K562 (cell line): ENCODE measurements at regions not wholly inside any gene's neighbourhood (a gene's known extent, or its start where the extent isn't known, plus 50 kb on each side); places are given as distances from the start of the nearest gene placed in this dataset.
A peak's percentile ranks its signal among the peaks of the same experiment; 100 is the strongest.

Source experiments
- ATAC-seq: fragments of 200-7000 bp; cut with Tn5 transposase; 3 replicates; pipeline ENCODE4 v1.9.1; 2020; ENCODE audit warnings: moderate library complexity
- BruUV-seq: library from RNA; stranded (reverse); fragments of 400-500 nt; replicated peaks from 2 replicates; lab custom pipeline; 2021; lab: Mats Ljungman, UMichigan
- CTCF ChIA-PET: fragments of 300-600 bp; formaldehyde crosslinking; extraction: SDS; loops from one replicate; lab custom pipeline; 2021; ENCODE audit warnings: low intra/inter-chr PET ratio; lab: Yijun Ruan, JAX
- POLR2A ChIA-PET: fragments of 300-600, 350-650 bp; sonication (Branson Sonifier 250); formaldehyde crosslinking; extraction: SDS; loops from one replicate; lab custom pipeline; 2021; ENCODE audit warnings: antibody characterized with exemption, inconsistent platforms; lab: Yijun Ruan, JAX
- DNase-seq, 4 experiments: peaks; one replicate each; pipeline versions ENCODE4 v3.0.0 to v3.0.0-alpha.2; 2011 to 2018; ENCODE audit warnings: low spot score in 3 of 4, mixed read lengths in 3 of 4; ENCODE audit errors: extremely low read depth in 1 of 4
- FAIRE-seq: peaks from 2 replicates; lab custom pipeline; 2011; peaks lifted over from hg19 to GRCh38; lab: Jason Lieb, UNC
- H2AFZ ChIP-seq: 2 replicates; pipeline ENCODE4 v1.6.0; 2011; ENCODE audit warnings: low read depth, low read length, control low read depth, inconsistent platforms
- H3K27ac ChIP-seq: fragments of 200-600 bp; 3 replicates; pipeline ENCODE4 v1.8.0; 2011; ENCODE audit warnings: low read depth, mild to moderate bottlenecking, control low read depth, inconsistent platforms, low read length, moderate library complexity, mixed read lengths; ENCODE audit errors: extremely low read depth
- H3K27me3 ChIP-seq, 2 experiments: fragments of 300-600 bp in 1 of 2; 2 replicates in 1 of 2; 3 replicates in 1 of 2; pipeline versions ENCODE4 v1.6.0 to v1.8.0; 2011; ENCODE audit warnings: inconsistent platforms in 2 of 2, low read length in 2 of 2, mild to moderate bottlenecking in 1 of 2, mixed read lengths in 1 of 2, moderate library complexity in 1 of 2; ENCODE audit not compliant: control insufficient read depth in 2 of 2, insufficient read depth in 2 of 2
- H3K36me3 ChIP-seq: fragments of 300-600 bp; 3 replicates; pipeline ENCODE4 v1.8.0; 2011; ENCODE audit warnings: mild to moderate bottlenecking, low read length, inconsistent platforms; ENCODE audit not compliant: control insufficient read depth, insufficient read depth
- H3K4me1 ChIP-seq, 2 experiments: fragments of 200-600 bp in 1 of 2; replicated peaks in 1 of 2; 2 replicates in 1 of 2; 3 replicates in 1 of 2; pipeline versions ENCODE4 v1.5.1 to v1.8.0; 2011; ENCODE audit warnings: inconsistent platforms in 2 of 2, low read length in 2 of 2, mild to moderate bottlenecking in 1 of 2, mixed read lengths in 1 of 2, moderate library complexity in 1 of 2; ENCODE audit not compliant: control insufficient read depth in 2 of 2, insufficient read depth in 2 of 2
- H3K4me2 ChIP-seq: 2 replicates; pipeline ENCODE4 v1.6.1; 2011; ENCODE audit warnings: low read length, control low read depth, inconsistent platforms, mixed read lengths; ENCODE audit not compliant: insufficient read depth
- H3K4me3 ChIP-seq: fragments of 200-600 bp; sonication (generic), shearing (Covaris generic); 2 replicates; pipeline ENCODE4 v1.5.1; 2016; ENCODE audit warnings: control low read depth, inconsistent platforms
- H3K79me2 ChIP-seq: fragments of 200-600 bp; 3 replicates; pipeline ENCODE4 v1.8.0; 2011; ENCODE audit warnings: low read length, inconsistent platforms; ENCODE audit not compliant: control insufficient read depth, insufficient read depth
- H3K9ac ChIP-seq, 2 experiments: 2 replicates each; pipeline versions ENCODE4 v1.6.0 to v1.6.1; 2011; ENCODE audit warnings: low read depth in 2 of 2, low read length in 2 of 2, control low read depth in 1 of 2, inconsistent platforms in 1 of 2, mild to moderate bottlenecking in 1 of 2, mixed read lengths in 1 of 2; ENCODE audit not compliant: insufficient read depth in 1 of 2
- H3K9me1 ChIP-seq: one replicate; pipeline ENCODE4 v1.6.0; 2011; ENCODE audit warnings: inconsistent platforms, mild to moderate bottlenecking, low read length, moderate library complexity; ENCODE audit not compliant: control insufficient read depth, insufficient read depth
- H3K9me3 ChIP-seq: replicated peaks from 2 replicates; pipeline ENCODE4 v1.5.1; 2011; ENCODE audit warnings: low read depth, low read length, inconsistent platforms; ENCODE audit not compliant: control insufficient read depth, insufficient read depth
- H4K20me1 ChIP-seq: replicated peaks from 2 replicates; pipeline ENCODE4 v1.6.1; 2011; ENCODE audit warnings: low read length, inconsistent platforms, mixed read lengths; ENCODE audit not compliant: control insufficient read depth, insufficient read depth
- COPS2 ChIP-seq: fragments of 450-650 bp; conservative IDR thresholded peaks from 2 replicates; pipeline ENCODE4 v1.6.1; 2016; ENCODE audit warnings: mild to moderate bottlenecking, moderate library complexity
- DNMT1 ChIP-seq: fragments of 450-650 bp; IDR thresholded peaks from 2 replicates; pipeline ENCODE4 v1.6.1; 2016; ENCODE audit warnings: antibody characterized with exemption, mild to moderate bottlenecking
- KDM4B ChIP-seq, 2 experiments: fragments of 450-650 bp in 1 of 2; sonication (generic) in 1 of 2; IDR thresholded peaks; 2 replicates each; pipeline ENCODE4 v1.6.1; 2016 to 2017; ENCODE audit warnings: borderline replicate concordance in 2 of 2, antibody characterized with exemption in 1 of 2, low read depth in 1 of 2, mild to moderate bottlenecking in 1 of 2
- MXI1 ChIP-seq: IDR thresholded peaks from 2 replicates; pipeline ENCODE4 v1.6.1; 2011; ENCODE audit warnings: low read depth, mild to moderate bottlenecking, improper control_type of control experiment, low read length
- RBBP5 ChIP-seq: fragments of 200-600 bp; sonication (generic); IDR thresholded peaks from 2 replicates; pipeline ENCODE4 v1.6.1; 2012; ENCODE audit warnings: borderline replicate concordance, mild to moderate bottlenecking, low read length, control low read depth, inconsistent platforms; ENCODE audit not compliant: insufficient read depth, poor library complexity, severe bottlenecking
- SNRNP70 ChIP-seq: fragments of 200-400 bp; formaldehyde crosslinking; optimal IDR thresholded peaks from 2 replicates; pipeline ENCODE3; 2017; ENCODE audit warnings: low read depth, low read length
- ZNF165 ChIP-seq: fragments of 250-450 bp; sonication (Bioruptor Pico); IDR thresholded peaks from 2 replicates; pipeline ENCODE4 v1.4.0; 2020; ENCODE audit warnings: borderline replicate concordance
- ZNF408 ChIP-seq: fragments of 250-450 bp; sonication (Bioruptor Pico); IDR thresholded peaks from 2 replicates; pipeline ENCODE4 v1.4.0; 2020; ENCODE audit warnings: low read depth, mild to moderate bottlenecking, moderate library complexity
- ZNF764 ChIP-seq: fragments of 250-450 bp; sonication (Bioruptor Pico); IDR thresholded peaks from 2 replicates; pipeline ENCODE4 v1.4.0; 2020; ENCODE audit warnings: low read depth, mild to moderate bottlenecking, moderate library complexity
- ZNF785 ChIP-seq: fragments of 250-450 bp; sonication (Bioruptor Pico); IDR thresholded peaks from 2 replicates; pipeline ENCODE4 v1.4.0; 2020; ENCODE audit warnings: mild to moderate bottlenecking
- WGBS: fragments of 100-300 bp; shearing (Covaris generic); methylation state at CpG from one replicate; pipeline ENCODE4 v1.1.6; 2016; ENCODE audit warnings: low coverage, mixed read lengths; ENCODE audit not compliant: insufficient coverage; ENCODE audit errors: missing lambda C conversion rate; 5-methylcytosine and 5-hydroxymethylcytosine counted together
- in situ Hi-C: fragments of 300-500 bp; cut with MboI; formaldehyde crosslinking; loops from 4 replicates; pipeline ENCODE4 v1.15.0; 2018; ENCODE audit warnings: inconsistent platforms, mixed read lengths
- intact Hi-C: fragments of 100-400 bp; cut with micrococcal nuclease; formaldehyde crosslinking; loops from 2 replicates; pipeline ENCODE4 v1.14.2; 2022
- TF ChIP-seq, protein P1 (sequence below): fragments of 450-650 bp; IDR thresholded peaks from 2 replicates; pipeline ENCODE4 v1.6.1; 2016; ENCODE audit warnings: mild to moderate bottlenecking

DNA sequence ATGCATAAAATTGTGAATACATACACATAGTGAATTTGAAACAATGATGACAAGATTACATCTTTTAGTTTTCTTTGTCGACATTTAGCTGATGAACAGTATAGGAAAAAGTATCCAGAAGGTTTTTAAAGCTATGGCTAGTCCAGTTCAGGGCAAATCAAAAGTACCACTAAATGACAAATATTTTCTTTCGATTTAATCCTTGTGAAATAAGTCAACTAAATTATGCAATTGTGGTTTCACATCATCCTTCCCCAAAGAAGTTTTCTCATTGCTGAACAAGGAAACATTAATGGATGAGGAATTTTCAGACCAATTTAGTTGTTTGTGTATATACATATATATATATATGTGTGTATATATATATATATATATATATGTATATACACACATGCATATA lies 774.0 kb downstream of the DNAJB9 start:
- no peak overlapping the region for H3K27ac ChIP-seq
- H3K9ac ChIP-seq: no peak overlapping the region
- no peaks in the 10 kb centered on the region for H4K20me1 ChIP-seq
- H3K4me2 ChIP-seq: no peak overlapping the region
- ChIA-PET POLR2A (no interaction called here), CTCF (no interaction called here)
- H2AFZ ChIP-seq: no peak overlapping the region
- no peaks in the 10 kb centered on the region for H3K9me3 ChIP-seq
- 0% methylated on average over 2 of the region's 2 CpGs for WGBS
- TF ChIP-seq ZNF785 (no peak), RBBP5 (no peak), COPS2 (no peak), DNMT1 (no peak), ZNF165 (no peak), SNRNP70 (no peak), KDM4B (IDR thresholded peaks at IDR 0.05; ENCODE audit: borderline replicate concordance in 2 of 2, low read depth in 1 of 2) (no peak), ZNF764 (CRISPR knock-in tag) (no peak), MXI1 (no peak), ZNF408 (no peak)
- TF ChIP-seq, protein P1, sequence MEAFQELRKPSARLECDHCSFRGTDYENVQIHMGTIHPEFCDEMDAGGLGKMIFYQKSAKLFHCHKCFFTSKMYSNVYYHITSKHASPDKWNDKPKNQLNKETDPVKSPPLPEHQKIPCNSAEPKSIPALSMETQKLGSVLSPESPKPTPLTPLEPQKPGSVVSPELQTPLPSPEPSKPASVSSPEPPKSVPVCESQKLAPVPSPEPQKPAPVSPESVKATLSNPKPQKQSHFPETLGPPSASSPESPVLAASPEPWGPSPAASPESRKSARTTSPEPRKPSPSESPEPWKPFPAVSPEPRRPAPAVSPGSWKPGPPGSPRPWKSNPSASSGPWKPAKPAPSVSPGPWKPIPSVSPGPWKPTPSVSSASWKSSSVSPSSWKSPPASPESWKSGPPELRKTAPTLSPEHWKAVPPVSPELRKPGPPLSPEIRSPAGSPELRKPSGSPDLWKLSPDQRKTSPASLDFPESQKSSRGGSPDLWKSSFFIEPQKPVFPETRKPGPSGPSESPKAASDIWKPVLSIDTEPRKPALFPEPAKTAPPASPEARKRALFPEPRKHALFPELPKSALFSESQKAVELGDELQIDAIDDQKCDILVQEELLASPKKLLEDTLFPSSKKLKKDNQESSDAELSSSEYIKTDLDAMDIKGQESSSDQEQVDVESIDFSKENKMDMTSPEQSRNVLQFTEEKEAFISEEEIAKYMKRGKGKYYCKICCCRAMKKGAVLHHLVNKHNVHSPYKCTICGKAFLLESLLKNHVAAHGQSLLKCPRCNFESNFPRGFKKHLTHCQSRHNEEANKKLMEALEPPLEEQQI: no peak
- ATAC-seq: no peak
- no peak for DNase-seq
- H3K79me2 ChIP-seq: no peaks in the 10 kb centered on the region
- intact Hi-C loops: no loop called here
- in situ Hi-C loops: no loop called here
- no peaks in the 10 kb centered on the region for H3K36me3 ChIP-seq
- no TSS peak for BruUV-seq
- H3K9me1 ChIP-seq: no peaks in the 10 kb centered on the region
- no peak overlapping the region for H3K4me3 ChIP-seq
- no peaks in the 10 kb centered on the region for H3K4me1 ChIP-seq
- peak; percentile 35 for FAIRE-seq
- no peaks in the 10 kb centered on the region for H3K27me3 ChIP-seq
